PC-9 (cell line): ENCODE measurements at regions not wholly inside any gene's neighbourhood (a gene's known extent, or its start where the extent isn't known, plus 50 kb on each side); places are given as distances from the start of the nearest gene placed in this dataset.

Experiments
- CTCF ChIP-seq: fragments of 200-600 bp; sonication (generic); conservative IDR thresholded peaks from 2 replicates; pipeline ENCODE4 v1.6.1; 2017; ENCODE audit warnings: mixed run types, antibody characterized with exemption, mild to moderate bottlenecking, moderate library complexity
- EZH2 ChIP-seq: fragments of 200-600 bp; sonication (generic); IDR thresholded peaks from 2 replicates; pipeline ENCODE4 v1.8.0; 2017; ENCODE audit warnings: antibody characterized with exemption, low read depth

- no peak for TF ChIP-seq CTCF
- TF ChIP-seq EZH2 = no peak
Measured at GRCh38 chrX:4905576-4905975, 1192.1 kb upstream of the PRKX start.
